Anterior cingulate cortex (tissue), 58 donors: ENCODE measurements at regions not wholly inside any gene's neighbourhood (a gene's known extent, or its start where the extent isn't known, plus 50 kb on each side); places are given as distances from the start of the nearest gene placed in this dataset.
"Not testable (repeated sequence)": the region's sequence is repeated elsewhere in the genome, so short reads cannot be mapped to it uniquely, and the experiment has no call there.

Experiments
- DNase-seq, 58 donors: peaks; one replicate each; lab custom pipeline; 2025; lab: John Stamatoyannopoulos, UW

DNA sequence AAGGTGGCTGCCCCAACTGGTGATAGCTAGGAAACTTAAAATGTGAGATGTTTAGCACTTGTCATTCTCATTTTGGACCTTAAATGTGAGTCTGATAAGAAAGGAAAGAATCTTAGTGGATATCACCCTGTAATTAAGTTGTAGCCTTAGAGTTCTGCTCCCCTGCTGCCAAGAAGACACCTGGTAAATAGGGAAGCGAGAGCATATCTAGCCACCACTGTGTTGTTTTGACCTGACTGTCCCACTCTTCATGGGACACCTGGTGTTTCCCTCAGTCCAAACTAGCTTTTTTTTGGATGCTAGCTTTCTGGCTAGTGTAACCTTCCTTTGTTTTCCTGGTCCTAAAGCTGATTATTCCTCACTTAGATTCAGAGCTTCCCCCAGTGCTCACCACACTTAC is 357.6 kb downstream of the RAD51AP2 start:
- DNase-seq: no peak

GRCh38 chr2:17156086-17156485 is 362.2 kb downstream of the RAD51AP2 start:
- no peak for DNase-seq

DNA sequence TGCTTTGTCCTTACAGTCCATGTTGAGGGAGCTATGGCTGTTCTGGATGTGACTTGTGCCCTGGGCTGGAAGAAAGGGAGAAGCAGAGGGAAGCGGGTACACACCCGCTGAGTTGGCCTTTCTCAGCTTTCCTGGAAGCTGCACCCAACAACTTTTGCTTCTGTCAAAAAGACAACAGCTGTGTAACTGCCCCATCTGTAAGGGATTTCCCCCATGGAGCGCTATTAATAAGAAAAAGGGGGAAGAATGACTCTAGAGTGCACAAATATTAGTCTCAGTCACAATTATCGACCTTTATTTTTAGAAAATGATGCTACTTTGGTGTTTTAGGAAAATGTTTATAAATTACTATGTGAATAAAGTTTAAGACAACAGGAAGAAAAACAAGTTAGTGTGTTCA is 368.3 kb downstream of the RAD51AP2 start:
- DNase-seq: no peak

DNA sequence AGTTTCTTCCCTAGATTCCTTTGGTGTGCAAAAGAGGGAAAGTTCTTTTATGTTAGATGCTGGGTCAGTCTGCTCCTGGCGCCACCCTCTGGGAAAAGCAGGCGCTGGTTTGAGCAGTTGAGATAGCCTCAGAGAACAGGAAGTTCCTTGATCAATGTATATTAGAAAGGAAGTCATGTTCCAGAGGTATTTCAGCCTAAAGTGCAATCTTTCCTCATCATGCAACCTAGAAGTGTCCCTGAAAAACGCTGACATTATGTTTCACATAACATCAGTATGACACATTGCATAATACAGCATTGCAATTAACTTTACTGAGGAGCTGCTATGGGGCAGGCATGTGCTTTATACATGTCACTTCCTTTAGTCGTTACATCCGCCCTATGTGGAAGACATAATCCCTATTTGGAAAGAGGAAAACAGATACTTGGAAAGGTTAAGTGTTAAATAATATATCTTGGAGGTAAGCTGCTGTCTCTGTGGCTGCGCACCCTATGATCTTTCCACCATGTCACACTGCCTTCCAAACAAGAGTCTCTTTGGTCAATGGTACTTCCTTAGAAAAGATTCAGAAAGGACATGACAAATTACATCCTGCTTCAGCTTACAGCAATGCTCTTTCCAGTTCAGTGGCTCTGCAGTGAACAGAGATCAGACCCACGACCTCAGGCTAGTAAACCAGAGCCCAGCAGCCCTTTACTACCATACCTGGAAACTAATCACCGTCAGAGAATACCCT is 369.7 kb downstream of the RAD51AP2 start:
- peak in 7 of 58 donors; percentile 2 to 41 (median 7) for DNase-seq

- no peak for DNase-seq
Measured at GRCh38 chr2:17146358-17146757, 371.9 kb downstream of the RAD51AP2 start.

DNA sequence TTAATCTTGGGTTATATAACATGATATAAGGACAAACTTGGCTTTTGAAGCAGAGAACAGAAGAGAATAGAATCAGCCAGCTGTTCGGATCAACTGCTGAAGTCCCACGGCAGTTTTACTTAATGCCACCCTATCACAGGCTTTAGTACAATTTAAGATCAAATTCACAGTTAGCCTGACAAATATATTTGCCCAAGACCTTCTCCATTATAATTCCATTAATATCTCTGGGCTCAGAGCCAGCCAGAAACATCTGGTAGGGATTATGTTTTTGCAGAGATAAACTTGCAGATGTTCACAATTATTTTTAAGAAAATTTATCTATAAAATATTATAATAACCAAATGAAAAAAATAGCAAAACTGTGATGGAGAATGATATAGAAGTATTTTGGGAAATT is 381.4 kb downstream of the RAD51AP2 start:
- DNase-seq: no peak

DNA sequence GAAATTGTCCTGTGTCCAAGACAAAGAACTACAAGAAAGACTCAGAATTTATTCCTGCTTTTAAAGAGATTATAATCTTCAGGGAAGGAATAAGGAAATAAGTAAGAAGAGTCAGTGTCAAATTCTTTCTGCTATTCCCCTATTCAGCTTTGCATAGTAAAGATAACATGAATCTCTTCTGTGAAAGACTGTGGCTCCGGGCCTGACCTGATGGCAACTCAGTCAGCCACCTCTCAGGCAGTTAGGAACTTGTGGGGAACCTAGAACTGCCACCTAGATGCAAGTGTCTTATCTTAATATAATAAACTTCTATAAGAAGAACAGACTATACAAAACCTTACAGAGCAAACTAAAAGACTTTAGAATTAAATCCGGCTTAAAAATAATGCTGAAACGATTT is 382.0 kb downstream of the RAD51AP2 start:
- no peak for DNase-seq

DNA sequence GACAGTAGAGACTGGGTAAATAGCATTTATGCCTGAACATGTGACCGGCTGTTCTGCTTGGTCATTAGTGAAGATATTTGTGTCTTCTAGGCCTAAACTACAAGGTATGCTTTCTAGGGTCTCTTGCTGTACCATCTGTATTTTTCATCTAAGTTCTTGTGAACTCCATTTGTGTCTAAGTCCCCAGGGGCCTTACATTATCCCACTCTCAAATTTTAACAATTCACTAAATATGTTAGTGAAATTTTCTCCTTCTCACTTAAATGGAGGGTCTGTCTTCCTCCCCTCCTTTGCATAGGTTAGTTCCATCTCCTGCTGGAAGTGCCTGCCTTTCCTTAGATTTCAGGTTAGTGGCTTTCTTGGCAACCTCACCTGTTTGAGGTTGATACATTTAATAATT is 382.6 kb downstream of the RAD51AP2 start:
- DNase-seq: no peak

DNA sequence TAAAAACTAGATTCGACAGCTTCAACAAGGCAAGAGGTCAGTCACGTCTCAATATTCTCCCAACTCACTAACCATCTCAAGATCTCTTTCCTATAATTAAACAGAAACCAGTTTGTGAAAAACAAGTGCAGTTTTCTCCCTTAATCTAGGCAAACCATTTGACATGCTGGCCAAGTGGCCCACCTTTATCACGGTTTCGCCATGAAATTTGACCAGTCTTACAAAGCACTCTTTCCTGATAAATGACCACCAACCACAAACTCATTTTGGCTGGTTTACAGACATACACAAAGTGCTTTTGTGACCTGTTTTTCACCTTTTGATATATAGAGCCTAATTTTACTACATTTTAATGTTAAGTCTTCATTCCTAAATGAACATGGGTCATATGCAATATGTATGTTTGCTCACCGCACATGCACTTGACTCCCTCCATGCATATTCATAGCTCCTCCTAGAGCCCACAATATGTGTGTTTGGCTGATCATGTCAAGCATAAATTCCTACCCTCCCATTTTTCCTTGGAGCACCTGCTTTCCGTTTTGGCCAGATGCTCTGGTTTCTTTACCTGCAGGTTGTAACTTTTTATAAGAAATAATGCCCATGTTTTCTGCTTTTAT is 385.1 kb downstream of the RAD51AP2 start:
- DNase-seq: no peak

DNA sequence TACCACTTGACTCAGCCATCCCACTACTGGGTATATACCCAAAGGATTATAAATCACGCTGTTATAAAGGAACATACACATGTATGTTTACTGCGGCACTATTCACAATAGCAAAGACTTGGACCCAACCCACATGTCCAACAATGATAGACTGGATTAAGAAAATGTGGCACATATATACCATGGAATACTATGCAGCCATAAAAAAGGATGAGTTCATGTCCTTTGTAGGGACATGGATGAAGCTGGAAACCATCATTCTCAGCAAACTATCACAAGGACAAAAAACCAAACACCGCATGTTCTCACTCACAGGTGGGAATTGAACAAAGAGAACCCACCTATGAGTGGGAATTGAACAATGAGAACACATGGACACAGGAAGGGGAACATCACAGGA is 387.6 kb downstream of the RAD51AP2 start:
- not testable (repeated sequence) for DNase-seq

DNA sequence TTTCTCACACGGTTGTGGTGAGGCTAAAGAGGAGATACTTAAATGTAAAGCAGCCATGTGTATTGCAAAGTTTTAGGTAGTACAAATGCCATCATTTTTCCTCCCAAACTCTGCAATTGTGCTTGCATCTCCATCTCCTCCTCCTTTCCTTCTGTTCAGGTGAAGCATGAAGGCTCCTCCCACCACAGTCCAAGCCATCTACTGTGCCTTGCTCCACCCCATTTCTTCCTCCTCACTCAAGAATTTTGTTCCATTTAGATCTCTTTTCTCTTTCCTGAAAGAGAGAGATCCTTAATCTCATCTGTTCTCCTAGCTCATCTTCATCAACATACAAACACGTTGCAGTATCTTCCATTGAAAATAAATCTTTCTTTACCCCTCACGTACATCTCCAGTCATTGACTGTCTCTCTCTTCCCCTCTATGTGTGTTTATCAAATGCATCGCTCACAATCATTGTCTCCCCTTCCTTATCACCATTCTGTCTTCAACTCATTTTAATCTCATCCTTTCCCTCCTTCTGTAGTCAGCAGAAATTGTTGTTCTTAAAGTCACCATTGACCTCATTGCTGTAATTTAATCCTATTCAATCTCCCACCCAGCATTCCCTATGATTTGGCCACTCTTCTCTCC is 392.1 kb downstream of the RAD51AP2 start:
- no peak for DNase-seq

- DNase-seq: no peak
Measured at GRCh38 chr2:17124575-17125318, 393.5 kb downstream of the RAD51AP2 start.

DNA sequence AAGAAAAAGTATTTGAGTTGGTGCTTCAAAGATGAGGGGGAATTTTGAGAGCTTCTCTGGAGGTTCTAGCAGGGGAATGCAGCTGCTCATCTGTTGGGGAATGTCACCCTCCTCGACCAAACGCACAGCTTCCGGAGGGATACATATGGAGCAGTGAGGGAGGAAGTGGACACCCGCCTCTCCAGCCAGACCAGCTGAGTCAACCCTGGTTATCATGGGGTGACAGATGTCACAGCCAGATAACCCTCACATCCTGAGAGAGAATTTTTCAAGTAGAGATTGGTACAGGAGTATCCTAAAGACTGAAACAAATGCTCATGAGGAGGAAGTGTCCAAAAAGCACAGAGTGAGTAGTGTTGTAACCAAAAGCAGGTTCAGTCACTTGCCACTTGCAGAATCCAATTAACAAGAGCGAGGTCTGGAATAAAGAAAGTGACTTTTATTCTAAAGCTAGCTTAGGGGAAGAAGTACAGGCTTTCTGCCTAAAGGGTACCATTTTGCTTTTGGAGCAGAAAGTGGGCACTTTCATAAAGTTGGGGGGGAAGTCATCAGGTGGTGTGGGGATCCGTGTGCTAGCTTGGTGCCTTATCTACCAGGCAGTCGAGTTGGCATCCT is 395.2 kb downstream of the RAD51AP2 start:
- DNase-seq: no peak

DNA sequence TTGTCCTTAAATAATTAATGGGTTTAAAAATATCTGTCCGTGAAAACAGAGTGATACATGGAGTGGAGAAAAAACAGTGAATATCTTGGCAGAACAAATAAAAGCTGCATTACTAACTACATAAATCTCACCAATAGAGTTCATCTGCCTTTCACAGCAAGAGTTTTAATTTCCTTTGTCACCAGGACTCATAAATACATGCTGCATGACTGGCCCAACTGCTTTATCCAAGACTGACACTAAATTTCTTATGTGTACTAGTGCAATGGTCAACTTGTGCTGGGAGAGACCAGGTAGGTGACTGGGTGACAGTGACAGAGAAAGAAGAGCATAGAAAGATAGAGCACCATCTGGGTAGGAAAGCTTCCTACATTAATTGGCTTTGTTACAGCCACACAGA is 402.8 kb downstream of the RAD51AP2 start:
- DNase-seq: no peak

- DNase-seq: no peak
Measured at GRCh38 chr2:17115042-17115441, 403.2 kb downstream of the RAD51AP2 start.

GRCh38 chr2:17107871-17108270 is 410.4 kb downstream of the RAD51AP2 start:
- DNase-seq: no peak

GRCh38 chr2:17107151-17107550 is 411.1 kb downstream of the RAD51AP2 start:
- no peak for DNase-seq

- DNase-seq: no peak
Measured at GRCh38 chr2:17106418-17106817, 411.8 kb downstream of the RAD51AP2 start.

GRCh38 chr2:17104454-17104853 is 413.8 kb downstream of the RAD51AP2 start:
- peak in 19 of 58 donors; percentile 2 to 53 (median 11) for DNase-seq

DNA sequence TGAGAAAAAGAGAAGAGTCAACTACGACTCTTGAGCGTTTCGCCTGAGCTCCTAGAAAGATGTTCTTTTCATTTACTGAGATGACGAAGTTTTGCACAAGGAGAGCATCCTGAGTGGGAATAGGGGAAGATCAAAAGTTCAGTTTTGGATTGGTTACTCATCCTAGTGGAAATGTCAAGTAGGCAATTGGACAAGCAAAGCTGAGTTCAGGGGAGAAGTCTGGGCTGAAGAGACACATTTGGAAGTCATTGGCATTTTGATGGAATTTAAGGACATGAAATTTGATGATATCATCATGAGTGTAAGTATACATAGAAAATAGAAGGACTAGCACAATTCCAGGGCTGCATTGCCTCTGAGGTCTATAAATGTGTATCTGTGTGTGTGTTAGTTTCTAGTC is 416.6 kb downstream of the RAD51AP2 start:
- no peak for DNase-seq

GRCh38 chr2:17101091-17101490 is 417.1 kb downstream of the RAD51AP2 start:
- no peak for DNase-seq
